Upper lobe of right lung (tissue), 1 donor: ENCODE measurements at regions not wholly inside any gene's neighbourhood (a gene's known extent, or its start where the extent isn't known, plus 50 kb on each side); places are given as distances from the start of the nearest gene placed in this dataset.

Source experiments
- ATAC-seq: fragments of 200-7000 bp; cut with Tn5 transposase; one replicate; pipeline ENCODE4 v1.9.1; 2020; ENCODE audit warnings: mild to moderate bottlenecking, moderate library complexity
- DNase-seq: peaks from one replicate; pipeline ENCODE4 v3.0.0-alpha.2; 2020
- H3K27ac ChIP-seq: fragments of 200-600 bp; one replicate; pipeline ENCODE4 v1.8.0; 2022
- H3K27me3 ChIP-seq: fragments of 200-600 bp; one replicate; pipeline ENCODE4 v1.8.0; 2022; ENCODE audit warnings: mild to moderate bottlenecking
- H3K36me3 ChIP-seq: fragments of 200-600 bp; one replicate; pipeline ENCODE4 v1.8.0; 2022
- H3K4me1 ChIP-seq: fragments of 200-600 bp; one replicate; pipeline ENCODE4 v1.8.0; 2022
- H3K4me3 ChIP-seq: fragments of 200-600 bp; one replicate; pipeline ENCODE4 v1.8.0; 2022; ENCODE audit warnings: mild to moderate bottlenecking
- H3K9me3 ChIP-seq: fragments of 200-600 bp; one replicate; pipeline ENCODE4 v1.8.0; 2022
- CTCF ChIP-seq: fragments of 200-600 bp; IDR thresholded peaks from one replicate; pipeline ENCODE4 v1.8.0; 2022; ENCODE audit warnings: antibody characterized with exemption
- intact Hi-C: fragments of 100-400 bp; cut with DNase I; formaldehyde crosslinking; loops from one replicate; pipeline ENCODE4 v1.11.0; 2022
- donor health status: DM: no; HTN: yes; CAD: no; lungs with severe emphysema.

GRCh38 chr3:26353097-26353496, 269.5 kb upstream of the LRRC3B start:
- ATAC-seq, result no peak

GRCh38 chr3:26358405-26358804, 264.2 kb upstream of the LRRC3B start:
- ATAC-seq, result no peak
- no peak overlapping the region for H3K4me3 ChIP-seq
- H3K27ac ChIP-seq, result no peak overlapping the region
- H3K9me3 ChIP-seq, result no peaks in the 10 kb centered on the region
- TF ChIP-seq CTCF, result no peak
- DNase-seq, result no peak
- no peaks in the 10 kb centered on the region for H3K27me3 ChIP-seq
- intact Hi-C loops, result no loop called here
- H3K36me3 ChIP-seq, result no peaks in the 10 kb centered on the region
- no peaks in the 10 kb centered on the region for H3K4me1 ChIP-seq

More at GRCh38 chr3:26353097-26353496, 269.5 kb upstream of the LRRC3B start:
- TF ChIP-seq CTCF, result no peak
- Histone ChIP-seq H3K4me3 (no peak overlapping the region), H3K27me3 (no peaks in the 10 kb centered on the region), H3K36me3 (no peaks in the 10 kb centered on the region), H3K27ac (no peak overlapping the region), H3K4me1 (no peaks in the 10 kb centered on the region), H3K9me3 (no peaks in the 10 kb centered on the region)
- no peak for DNase-seq
- intact Hi-C loops, result no loop called here

- H3K4me1 ChIP-seq, result no peaks in the 10 kb centered on the region
- intact Hi-C loops, result no loop called here
- TF ChIP-seq CTCF, result no peak
- no peaks in the 10 kb centered on the region for H3K36me3 ChIP-seq
- ATAC-seq (no peak), DNase-seq (no peak)
- H3K27me3 ChIP-seq, result no peaks in the 10 kb centered on the region
- H3K9me3 ChIP-seq, result no peaks in the 10 kb centered on the region
- H3K4me3 ChIP-seq, result no peak overlapping the region
- no peak overlapping the region for H3K27ac ChIP-seq
Observed at GRCh38 chr3:26365706-26366105, 256.9 kb upstream of the LRRC3B start.

GRCh38 chr3:26368312-26368711, 254.3 kb upstream of the LRRC3B start:
- H3K4me1 ChIP-seq, result no peaks in the 10 kb centered on the region
- no peaks in the 10 kb centered on the region for H3K9me3 ChIP-seq
- no peak for DNase-seq
- no peak overlapping the region for H3K4me3 ChIP-seq
- intact Hi-C loops, result no loop called here
- no peak for TF ChIP-seq CTCF
- no peak for ATAC-seq
- H3K27me3 ChIP-seq, result no peaks in the 10 kb centered on the region
- no peaks in the 10 kb centered on the region for H3K36me3 ChIP-seq
- H3K27ac ChIP-seq, result no peak overlapping the region

- TF ChIP-seq CTCF, result no peak
- ATAC-seq, result no peak
- Histone ChIP-seq H3K27me3 (no peaks in the 10 kb centered on the region), H3K36me3 (no peaks in the 10 kb centered on the region), H3K4me3 (no peak overlapping the region), H3K27ac (no peak overlapping the region), H3K9me3 (no peaks in the 10 kb centered on the region), H3K4me1 (no peaks in the 10 kb centered on the region)
- no peak for DNase-seq
- intact Hi-C loops, result no loop called here
Observed at GRCh38 chr3:26369133-26369532, 253.4 kb upstream of the LRRC3B start.

- DNase-seq (no peak), ATAC-seq (no peak)
- H3K4me3 ChIP-seq, result no peak overlapping the region
- no peaks in the 10 kb centered on the region for H3K4me1 ChIP-seq
- intact Hi-C loops, result no loop called here
- no peak overlapping the region for H3K27ac ChIP-seq
- TF ChIP-seq CTCF, result no peak
- H3K36me3 ChIP-seq, result no peaks in the 10 kb centered on the region
- H3K27me3 ChIP-seq, result no peaks in the 10 kb centered on the region
- no peaks in the 10 kb centered on the region for H3K9me3 ChIP-seq
Observed at GRCh38 chr3:26375843-26376530, 246.6 kb upstream of the LRRC3B start.
